ENCODE measurements at regions not wholly inside any gene's neighbourhood (a gene's known extent, or its start where the extent isn't known, plus 50 kb on each side); places are given as distances from the start of the nearest gene placed in this dataset.
"Not testable (repeated sequence)": the region's sequence is repeated elsewhere in the genome, so short reads cannot be mapped to it uniquely, and the experiment has no call there.

DNA sequence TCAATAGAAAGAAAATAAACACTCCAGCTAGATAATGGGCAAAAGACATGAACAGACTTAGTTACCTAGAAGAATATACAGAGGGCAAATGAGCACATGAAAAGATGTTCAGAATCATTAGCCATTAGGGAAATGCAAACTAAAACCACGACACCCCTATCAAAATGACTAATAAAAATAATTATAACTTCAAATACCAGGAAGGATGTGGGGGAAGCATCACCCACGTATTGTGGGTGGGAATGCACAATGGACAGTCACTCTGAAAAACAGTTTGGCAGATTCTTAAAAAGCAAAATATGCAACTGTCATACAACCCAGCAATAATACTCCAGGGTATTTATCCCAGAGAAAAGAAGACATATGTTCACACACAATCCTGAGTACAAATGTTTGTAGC, 92.6 kb downstream of the DLL1 start:
- DNase-seq (ENCODE audit: low read depth in 3 of 3) = no peak

DNA sequence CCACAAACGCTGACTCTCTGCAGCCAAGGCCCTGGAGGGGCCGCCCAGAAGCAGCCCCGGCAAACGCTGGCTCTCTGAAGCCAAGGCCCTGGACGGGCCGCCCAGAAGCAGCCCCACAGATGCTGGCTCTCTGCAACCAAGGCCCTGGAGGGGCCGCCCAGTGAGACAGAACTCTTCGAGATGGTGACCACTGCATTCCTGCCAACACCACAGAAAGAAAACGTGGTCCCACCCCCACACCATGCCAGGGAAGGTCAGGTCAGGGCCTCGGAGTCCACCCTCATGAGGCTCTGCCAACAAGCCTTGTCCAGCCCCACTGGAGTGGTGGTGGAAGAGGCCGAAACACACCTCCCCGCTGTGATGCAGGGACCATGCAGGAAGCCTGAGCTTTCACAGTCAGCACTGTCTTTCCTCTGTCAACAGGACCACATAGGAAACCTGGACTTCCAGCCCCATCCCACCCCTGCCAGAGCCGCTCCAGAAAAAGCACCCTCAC, 97.5 kb downstream of the DLL1 start:
- DNase-seq (ENCODE audit: low read depth in 3 of 3) = no peak

DNA sequence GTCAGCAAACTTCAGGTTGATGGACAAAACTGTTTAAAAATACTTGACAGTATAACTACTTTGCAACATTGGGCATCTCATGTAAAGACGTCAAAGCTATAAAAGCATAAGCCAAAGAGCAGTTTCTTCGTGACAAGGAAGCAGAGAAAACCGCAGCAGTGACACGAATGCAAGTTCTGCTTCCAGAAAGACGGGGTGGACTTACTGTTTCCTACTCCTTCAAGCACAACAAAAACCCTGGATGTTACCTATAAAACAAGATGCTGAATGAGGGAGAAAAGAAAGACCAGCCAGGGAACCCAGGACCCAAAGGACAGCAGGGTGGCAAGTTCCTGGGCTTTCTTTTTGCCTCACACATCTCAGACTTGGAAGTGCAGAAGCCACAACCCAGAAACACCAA, 98.0 kb downstream of the DLL1 start:
- DNase-seq (ENCODE audit: low read depth in 3 of 3) = no peak

DNA sequence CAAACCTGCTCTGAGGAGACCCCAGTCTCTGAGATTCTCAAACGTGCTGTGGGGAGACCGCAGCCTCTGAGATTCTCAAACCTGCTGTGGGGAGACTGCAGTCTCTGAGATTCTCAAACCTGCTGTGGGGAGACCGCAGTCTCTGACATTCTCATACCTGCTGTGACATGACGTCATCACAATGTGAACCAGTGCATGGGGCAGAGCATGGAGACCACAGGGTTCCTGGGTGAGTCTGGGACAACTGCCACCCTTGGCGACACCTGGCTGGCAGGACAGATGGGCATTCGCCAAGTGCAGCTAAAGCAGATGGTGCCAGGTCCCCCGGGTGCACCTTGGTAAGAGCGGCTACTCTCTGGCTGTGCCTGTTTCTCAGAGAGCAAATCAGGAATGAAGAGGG, 98.8 kb downstream of the DLL1 start:
- DNase-seq (ENCODE audit: low read depth in 3 of 3) = not testable (repeated sequence)

DNA sequence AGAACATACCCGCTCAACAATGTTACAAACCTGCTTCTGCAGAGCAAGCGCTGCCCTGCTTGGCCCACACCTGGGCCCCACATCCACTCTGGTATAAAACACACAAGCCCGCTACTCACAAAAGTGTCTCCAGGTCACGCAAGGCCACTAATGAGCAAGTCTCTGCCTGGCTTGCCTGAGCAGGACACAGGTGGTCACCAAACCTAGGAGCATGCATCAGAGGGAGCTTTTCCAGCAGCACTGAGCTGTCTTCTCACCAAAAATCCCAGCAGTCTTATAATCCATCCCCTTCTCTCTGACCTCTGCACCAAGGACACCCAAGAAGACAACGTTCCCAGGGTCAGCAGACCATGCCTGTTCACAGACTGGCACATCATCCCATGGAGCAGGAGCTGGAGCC, 100.8 kb downstream of the DLL1 start:
- no peak for DNase-seq (ENCODE audit: low read depth in 3 of 3)

DNA sequence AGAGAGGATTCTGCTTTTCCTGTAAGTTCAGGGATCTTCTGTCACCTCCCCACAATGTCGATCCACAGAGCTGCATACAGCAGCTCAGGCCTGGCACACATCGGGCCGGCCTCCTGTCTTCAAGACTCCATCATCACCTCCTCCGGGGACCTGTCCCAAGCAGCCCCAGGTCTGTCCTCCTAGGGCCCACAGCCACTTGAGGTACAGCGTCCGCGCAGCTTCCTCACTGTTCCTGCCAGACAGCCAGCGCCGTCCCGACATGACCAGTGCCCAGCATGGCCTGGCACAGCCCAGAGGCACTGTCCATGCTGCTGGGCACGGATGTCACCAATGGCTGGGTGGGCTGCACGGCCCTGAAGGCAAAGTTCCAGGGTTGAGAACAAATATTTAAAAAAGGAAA, 101.6 kb downstream of the DLL1 start:
- DNase-seq (ENCODE audit: low read depth in 3 of 3) = no peak

DNA sequence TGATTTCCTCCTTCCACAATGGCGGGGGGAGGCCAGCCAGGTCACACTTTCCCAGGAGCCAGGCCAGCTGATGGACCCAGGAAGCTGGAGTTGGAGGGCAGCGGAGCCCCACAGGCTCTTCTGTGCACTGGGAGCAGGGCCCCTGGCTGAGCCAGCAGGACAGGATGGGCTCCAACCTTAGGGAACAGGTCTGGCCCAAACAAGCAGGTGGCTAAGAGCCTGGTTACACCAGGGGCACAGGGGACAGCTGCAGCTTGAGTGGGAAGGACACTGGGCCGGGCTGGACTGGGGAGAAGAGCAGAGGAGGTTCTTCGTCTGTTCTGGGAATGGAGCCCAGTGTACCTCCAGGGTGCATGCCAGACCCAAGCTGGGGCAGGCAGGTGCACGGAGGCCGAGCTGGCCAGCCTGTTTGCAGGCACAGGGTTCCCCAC, 102.3 kb downstream of the DLL1 start:
- no peak for DNase-seq (ENCODE audit: low read depth in 3 of 3)

DNA sequence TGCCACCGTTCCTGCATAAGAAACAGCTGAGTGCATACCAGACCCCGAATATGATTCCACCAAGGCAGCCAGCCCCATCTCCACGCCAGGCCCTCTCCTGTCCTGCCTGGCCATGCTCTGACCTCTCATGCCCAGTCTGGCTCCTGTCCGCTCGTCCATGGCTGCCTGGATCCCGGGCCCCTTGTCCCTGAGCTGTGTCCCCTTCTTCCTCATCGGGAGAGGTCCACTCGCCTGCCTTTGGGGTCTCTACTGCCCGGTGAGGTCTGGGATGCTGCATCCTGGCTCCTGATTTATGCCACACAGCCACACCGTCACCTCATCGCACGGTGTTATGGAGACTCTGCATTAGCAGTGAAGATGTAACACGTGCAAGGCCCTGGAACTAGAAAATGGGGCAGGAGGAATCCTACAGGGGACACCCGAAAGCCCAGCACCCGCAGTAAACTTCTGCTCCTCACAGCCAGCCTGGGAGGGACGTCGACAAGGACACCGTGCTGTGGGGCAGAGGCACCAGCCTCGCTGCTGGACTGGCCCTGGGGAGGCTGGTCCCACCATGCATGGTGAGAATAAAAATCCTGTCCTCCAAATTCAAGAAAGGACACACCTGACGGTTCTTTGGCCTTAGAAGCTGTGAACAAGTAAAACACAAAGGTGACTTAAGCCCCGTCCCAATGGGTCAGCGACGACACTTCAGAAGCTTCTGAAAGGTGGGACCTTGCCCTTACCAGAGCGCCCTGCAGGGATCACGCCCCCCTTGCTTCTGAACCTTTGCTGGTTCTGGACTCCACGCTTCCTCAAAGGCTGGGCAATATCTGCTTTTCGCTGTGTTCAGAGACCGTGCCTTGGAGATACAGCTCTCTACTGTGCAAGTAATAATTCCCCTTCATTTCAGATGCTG, 103.0 kb downstream of the DLL1 start:
- no peak for DNase-seq (ENCODE audit: low read depth in 3 of 3)

DNA sequence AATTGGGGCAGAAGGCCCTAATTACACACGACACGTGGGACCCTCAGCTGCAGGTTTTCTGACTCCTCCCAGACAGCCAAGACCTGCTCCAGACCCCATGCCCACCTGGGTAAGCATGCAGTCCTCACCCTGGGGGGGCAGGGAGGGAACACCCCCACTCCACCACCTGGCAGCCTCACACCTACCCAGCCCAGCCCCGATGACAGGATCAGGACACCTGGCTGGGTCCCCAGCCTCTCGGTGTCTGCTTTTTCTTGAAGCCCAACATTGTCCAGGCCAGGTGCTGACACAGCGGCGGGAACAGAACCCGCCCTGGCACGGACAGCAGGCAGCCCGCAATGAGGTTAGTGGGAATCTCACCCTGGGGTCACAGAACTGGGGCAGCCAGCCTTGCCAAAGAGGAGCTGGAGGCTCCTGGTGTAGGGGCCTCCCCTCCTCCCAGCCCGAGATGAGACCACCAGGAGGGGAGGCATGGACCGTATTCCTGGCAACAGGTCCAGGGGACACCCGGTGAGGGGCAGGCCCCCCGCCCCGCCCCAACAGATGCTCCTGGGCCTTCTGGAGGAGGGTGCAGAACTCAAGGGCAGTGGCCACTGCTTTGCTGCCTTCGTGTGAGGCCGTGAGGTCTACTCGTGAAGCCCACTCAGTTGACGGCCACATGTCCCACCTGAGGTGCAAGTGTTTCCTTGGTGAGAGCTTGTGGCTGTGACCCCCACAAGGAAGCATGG, 103.8 kb downstream of the DLL1 start:
- no peak for DNase-seq (ENCODE audit: low read depth in 3 of 3)

DNA sequence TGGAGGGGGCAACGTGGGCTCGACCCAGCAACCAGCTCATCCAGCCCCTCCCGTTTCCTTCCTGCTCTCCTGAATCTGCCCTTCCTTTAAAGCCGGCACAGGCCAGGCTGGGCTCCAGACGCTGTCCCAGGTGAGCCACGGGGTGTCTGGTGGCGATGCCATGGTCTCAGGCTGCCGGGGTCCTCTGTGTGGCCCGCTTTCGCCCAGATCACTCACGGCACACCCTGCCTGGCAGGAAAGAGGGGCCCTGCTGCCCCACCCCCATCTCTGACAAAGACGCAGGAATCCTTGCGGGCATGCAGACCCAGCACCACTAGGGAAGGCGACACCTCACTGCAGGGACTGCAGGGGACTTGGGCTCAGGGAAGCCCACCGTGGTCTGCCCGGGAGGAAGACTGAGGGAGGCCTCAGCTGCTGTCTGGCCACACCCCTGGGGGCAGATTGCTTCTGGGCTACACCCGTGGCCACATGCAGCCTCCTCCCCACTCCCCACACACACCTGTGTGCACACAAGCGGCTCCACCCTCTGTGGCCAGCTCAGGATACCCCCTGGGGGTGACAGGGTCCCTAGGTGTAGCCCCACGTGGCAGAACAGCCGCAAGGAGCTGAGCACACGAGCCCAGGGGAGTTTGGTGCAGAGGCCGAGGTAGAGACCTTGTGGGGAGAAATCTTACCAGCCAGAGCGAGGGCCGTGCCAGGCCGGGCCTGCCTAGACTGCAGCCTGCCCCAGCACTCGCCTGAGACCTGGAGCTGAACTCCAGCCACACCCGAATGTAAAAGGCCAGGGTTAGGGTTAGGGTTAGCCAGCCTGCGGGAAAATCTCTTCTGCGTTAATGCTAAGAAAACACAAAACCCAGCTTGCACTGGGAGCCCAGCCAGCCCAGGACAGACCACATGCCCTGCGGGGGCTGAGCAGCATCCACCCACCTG, 104.6 kb downstream of the DLL1 start:
- no peak for DNase-seq (ENCODE audit: low read depth in 3 of 3)

DNA sequence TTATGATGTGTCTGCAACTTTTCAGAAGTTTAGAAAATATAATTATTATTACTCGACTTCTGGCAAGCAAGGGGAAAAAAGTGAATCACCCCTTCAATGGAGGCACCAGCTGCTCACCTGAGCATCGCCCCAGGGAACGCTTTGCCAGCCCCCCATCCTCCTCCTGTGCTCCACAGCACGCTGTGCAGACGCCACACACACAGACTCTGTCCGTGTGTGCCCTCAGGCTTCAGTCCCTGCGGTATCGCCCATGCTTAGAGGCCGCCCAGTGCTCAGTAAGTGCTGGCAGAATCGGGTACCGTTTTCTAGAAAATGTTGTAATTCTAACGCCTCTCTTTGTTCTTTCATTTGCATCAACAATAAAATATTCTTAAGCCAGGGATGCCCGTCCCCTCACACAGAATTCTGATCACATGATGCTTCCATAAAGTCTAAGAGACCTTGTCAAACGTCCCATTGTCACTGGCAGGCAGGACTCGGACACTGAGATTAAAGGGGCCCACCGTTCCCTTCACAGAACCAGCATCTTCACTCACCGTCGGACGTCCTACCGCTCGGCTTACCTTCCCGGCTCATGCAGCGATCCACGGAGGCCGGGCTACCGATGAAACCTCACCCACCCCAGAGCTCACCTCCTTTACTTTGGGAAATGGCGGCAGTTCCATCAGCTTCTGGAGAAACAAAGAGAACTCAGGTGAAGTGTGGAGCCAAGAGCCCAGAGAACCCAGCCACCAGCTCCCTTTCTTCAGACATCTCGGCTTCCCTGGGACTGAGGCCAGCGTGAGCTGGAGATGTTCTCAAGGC, 105.5 kb downstream of the DLL1 start:
- DNase-seq (ENCODE audit: low read depth in 3 of 3) = no peak

DNA sequence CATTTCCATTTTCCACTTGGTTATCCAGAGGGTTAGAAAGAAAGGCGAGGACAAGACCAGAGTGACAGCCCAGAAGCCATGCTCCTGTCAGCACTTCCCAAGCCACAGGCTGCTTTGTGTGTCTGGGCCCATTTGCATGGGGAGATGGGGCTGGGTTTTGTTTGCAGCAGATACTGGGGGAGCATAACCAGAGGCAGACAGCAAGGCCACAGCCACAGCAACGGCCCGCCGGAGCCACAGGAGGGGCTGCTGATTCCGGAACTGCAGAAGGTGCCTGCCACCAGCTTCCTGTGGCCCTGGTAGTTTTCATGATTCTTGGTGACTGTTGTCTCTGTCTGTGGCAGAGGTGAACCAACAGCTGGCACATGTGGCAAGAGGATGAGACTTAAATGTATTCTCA, 106.6 kb downstream of the DLL1 start:
- DNase-seq (ENCODE audit: low read depth in 3 of 3) = no peak

DNA sequence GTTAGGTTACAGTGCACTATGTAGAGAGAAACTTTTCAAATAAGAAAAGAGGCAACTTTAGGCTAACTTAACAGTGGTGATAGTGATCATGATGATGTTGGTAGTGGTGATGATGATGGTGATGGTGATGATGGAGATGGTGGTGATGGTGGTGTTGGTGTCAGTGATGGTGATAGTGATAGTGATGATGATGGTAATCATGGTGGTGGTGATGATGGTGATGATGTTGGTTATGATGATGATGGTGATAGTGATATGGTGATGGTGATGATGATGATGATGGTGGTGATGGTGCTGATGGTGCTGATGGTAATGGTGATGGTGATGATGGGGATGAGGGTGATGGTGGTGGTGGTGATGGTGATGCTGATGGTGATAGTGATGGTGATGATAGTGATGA, 107.4 kb downstream of the DLL1 start:
- no peak for DNase-seq (ENCODE audit: low read depth in 3 of 3)

DNA sequence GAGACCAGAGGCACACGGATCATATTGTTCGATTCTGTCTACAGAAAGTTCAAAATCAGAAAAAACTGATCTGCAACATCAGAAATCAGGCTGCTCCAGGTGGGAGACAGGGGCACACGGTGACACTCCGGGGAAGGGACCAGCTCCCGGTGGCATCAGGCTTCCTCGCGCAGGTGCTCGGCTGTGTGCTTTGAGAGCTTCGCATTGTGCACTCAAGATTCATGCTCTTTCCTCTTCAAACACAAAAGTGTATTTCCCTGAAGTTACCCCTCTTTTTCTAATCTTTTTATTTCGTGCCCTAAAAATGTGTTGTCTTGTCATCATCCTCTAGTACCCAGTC, 108.1 kb downstream of the DLL1 start:
- no peak for DNase-seq (ENCODE audit: low read depth in 3 of 3)

DNA sequence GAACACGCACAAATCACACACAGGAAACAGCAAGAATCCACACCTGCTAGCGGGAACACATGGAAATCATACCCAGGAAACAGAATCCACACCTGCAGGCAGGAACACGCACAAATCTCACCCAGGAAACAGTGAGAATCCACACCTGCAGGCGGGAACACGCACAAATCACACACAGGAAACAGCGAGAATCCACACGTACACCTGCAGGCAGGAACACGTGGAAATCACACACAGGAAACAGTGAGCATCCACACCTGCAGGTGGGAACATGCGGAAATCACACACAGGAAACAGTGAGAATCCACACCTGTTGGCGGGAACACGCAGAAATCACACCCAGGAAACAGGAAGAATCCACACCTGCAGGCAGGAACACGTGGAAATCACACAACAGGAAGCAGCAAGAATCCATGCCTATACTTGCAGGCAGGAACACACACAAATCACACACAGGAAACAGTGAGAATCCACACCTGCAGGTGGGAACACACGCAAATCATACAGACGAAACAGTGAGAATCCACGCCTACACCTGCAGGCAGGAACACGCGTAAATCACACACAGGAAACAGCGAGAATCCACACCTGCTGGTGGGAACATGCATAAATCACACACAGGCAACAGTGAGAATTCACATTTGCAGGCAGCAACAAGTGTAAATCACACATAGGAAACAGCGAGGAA, 108.6 kb downstream of the DLL1 start:
- no peak for DNase-seq (ENCODE audit: low read depth in 3 of 3)

DNA sequence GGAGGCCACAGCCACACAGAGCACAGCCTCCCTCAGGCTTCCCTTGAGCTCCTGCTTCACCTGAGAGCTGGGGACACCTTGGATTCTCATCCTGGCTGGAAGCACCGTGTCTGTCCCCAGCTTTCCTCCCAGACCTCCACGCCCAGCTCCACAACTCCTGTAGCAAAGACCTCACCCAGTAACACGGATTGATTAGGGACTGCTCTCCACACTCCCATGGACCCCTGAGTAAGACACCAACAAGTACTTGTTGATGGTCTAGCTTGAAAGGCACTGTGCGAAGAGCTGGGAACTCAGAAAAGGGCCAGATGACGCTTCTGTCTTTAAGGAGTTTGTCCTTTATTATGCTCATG, 109.6 kb downstream of the DLL1 start:
- no peak for DNase-seq (ENCODE audit: low read depth in 3 of 3)

DNA sequence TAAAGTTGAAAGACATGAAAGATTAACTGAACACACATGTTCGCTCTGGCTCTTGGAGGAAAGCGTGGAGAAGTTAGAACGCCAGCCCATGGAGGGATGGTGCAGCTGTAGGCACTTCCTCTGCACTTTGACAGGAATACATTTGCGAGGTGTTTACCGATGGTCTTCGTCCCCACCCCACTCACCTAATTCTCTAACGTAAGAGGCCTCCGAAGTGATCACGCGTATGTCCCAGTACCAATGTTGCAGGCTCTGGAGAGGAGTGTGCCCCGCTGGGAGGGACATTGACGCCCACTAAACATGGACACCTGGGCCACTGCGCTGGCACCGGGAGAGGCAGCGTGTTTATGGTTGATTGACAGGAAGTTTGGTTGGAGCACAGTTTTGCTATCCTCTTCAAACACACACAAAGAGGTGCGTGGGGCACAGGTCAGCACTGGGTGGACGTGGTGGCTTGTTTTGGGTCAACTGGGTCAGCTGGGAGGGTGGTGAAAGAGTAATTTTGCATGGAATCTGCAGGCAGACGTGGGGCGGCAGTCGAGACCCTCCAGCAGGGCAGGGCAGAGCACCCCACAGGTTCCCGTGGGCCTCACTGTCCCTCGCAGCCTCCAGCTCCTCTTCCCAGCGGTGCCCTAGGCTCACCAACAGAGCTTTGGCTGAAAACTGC, 110.1 kb downstream of the DLL1 start:
- no peak for DNase-seq (ENCODE audit: low read depth in 3 of 3)

DNA sequence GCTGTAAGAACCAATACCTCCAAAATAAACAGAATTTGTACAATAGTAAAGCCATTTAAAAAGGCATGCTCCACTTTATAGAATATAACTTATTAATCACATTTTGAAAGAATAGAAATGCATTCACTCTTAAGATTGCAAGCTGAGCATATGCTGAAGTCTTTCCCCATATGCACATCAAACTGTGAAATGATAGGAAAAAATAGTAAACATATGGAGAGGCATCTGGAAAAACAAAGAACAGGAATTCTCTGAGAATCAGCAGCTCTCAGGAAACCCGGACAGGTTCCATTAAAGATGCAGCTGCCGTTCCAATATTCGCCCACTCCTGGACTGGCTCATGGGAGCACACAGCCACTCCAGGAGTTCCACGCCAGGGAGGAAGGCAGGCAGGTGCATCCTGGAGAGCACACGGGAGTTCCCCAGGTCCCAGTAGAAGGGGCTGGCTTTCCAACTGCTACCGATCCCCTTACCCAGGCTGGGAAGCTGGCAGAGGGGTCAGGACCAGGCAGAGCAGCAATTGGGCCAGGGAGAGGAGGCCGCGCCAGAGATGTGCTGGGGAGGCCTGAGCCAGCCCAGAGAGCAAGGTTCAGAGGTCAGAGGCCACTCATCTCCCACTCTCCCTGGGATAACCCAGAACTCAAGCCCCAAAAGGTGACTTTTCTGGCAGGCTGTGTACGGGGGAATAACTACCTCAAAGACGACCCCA, 111.1 kb downstream of the DLL1 start:
- no peak for DNase-seq (ENCODE audit: low read depth in 3 of 3)

Measured in stimulated activated CD4-positive, alpha-beta T cell treated with anti-CD3 and anti-CD28 coated beads, TNF-alpha, amount 100 ng/mL, for 48 hours (primary cell).